CD4-positive, alpha-beta T cell treated with Interleukin-17A for 1 hour (primary cell): ENCODE measurements at regions not wholly inside any gene's neighbourhood (a gene's known extent, or its start where the extent isn't known, plus 50 kb on each side); places are given as distances from the start of the nearest gene placed in this dataset.

Experiments used
- DNase-seq: peaks from one replicate; pipeline ENCODE4 v3.0.0-alpha.2; 2020

DNA sequence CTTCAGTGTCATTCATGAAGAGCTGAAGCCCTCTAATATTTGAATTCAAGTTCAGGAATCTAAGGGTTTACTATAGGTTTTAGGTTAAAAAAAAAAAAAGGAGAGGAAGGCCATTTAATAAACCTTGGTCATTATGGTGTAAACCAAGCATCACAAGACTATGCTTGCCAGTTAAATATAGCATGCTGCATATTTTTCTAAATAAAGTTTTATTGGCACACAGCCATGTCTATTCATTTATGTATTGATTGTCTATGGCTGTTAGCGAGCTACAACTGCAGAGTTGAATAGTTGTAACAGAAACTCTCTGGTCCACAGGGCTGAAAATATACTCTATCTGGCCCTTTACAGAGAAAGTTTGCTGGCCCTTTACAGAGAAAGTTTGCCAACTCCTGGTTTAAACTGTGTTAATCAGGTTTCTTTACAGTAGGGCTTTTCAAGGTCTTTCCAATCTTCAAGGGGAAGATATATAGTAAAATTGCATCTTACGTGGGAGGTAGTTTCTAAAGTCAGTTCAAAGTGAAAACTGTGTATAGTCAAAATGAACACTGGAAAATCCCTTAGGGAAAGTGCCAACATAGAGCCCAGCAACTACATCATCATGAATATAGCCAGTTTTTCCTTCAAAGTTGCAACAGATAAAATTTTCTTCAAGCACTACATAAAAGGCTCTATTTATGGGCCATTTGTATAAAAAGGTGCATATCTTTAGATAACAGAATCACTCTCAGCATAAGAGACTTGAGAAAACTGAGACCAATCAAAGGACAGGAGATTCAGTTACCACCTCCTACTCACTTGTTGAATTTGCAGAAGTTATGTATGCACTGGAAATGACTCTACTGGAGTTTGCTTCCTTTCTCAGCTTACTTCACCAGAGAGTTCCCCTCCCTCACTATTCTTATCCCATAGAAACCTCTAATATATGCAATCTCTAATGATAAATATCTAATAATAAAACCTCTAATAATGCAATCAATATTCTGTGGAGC is 49.7 kb upstream of the FRMD4B start:
- no peak for DNase-seq
